Heart right ventricle (tissue), 16 donors: ENCODE measurements at regions not wholly inside any gene's neighbourhood (a gene's known extent, or its start where the extent isn't known, plus 50 kb on each side); places are given as distances from the start of the nearest gene placed in this dataset.

Source experiments
- ATAC-seq, 8 donors: fragments of 200-7000 bp; cut with Tn5 transposase; one replicate each; pipeline ENCODE4 v1.9.1; 2020; ENCODE audit warnings: mild to moderate bottlenecking in 8 of 8, moderate library complexity in 8 of 8, moderate number of reproducible peaks in 1 of 8
- DNase-seq, 2 donors: peaks; one replicate each; pipeline ENCODE4 v3.0.0-alpha.2; 2020
- H3K27ac ChIP-seq, 10 donors: fragments of 200-600 bp; sonication (generic) in 2 of 10; one replicate each; pipeline versions ENCODE4 v1.5.0 to v1.8.0; 2020 to 2022; ENCODE audit warnings: mild to moderate bottlenecking in 3 of 10
- H3K27me3 ChIP-seq, 7 donors: fragments of 200-600 bp; one replicate each; pipeline ENCODE4 v1.8.0; 2021 to 2022; ENCODE audit warnings: mild to moderate bottlenecking in 2 of 7
- H3K36me3 ChIP-seq, 9 donors: fragments of 200-600 bp; sonication (generic) in 1 of 9; one replicate each; pipeline versions ENCODE4 v1.5.0 to v1.8.0; 2020 to 2022; ENCODE audit warnings: mild to moderate bottlenecking in 2 of 9
- H3K4me1 ChIP-seq, 9 donors: fragments of 200-600 bp; sonication (generic) in 1 of 9; one replicate each; pipeline versions ENCODE4 v1.5.0 to v1.8.0; 2020 to 2022; ENCODE audit warnings: mild to moderate bottlenecking in 4 of 9
- H3K4me3 ChIP-seq, 10 donors: fragments of 200-600 bp; sonication (generic) in 2 of 10; one replicate each; pipeline versions ENCODE4 v1.5.0 to v1.8.0; 2020 to 2022; ENCODE audit warnings: mild to moderate bottlenecking in 7 of 10, moderate library complexity in 2 of 10
- H3K9me3 ChIP-seq, 11 donors: fragments of 200-600 bp in 10 of 11; sonication (generic) in 2 of 11; one replicate each; pipeline versions ENCODE4 v1.5.0 to v1.8.0; 2013 to 2022; ENCODE audit warnings: mild to moderate bottlenecking in 2 of 11, control low read depth in 1 of 11, moderate library complexity in 1 of 11
- CTCF ChIP-seq, 9 donors: fragments of 200-600 bp; sonication (generic) in 2 of 9; IDR thresholded peaks; one replicate each; pipeline versions ENCODE4 v1.5.0 to v1.8.0; 2021 to 2022; ENCODE audit warnings: antibody characterized with exemption in 9 of 9, mild to moderate bottlenecking in 5 of 9, moderate library complexity in 1 of 9
- WGBS, 2 donors: extraction: QIAGEN DNeasy Blood & Tissue Kit; methylation state at CpG; one replicate each; pipeline ENCODE4 v1.1.7; 2013; ENCODE audit warnings: inconsistent platforms in 1 of 2; 5-methylcytosine and 5-hydroxymethylcytosine counted together
- intact Hi-C, 10 donors: fragments of 100-400 bp; cut with DNase I; formaldehyde crosslinking; loops; one replicate each; pipeline versions ENCODE4 v1.11.1 to v1.14.2; 2022
- donor health status: Arrhythmogenic right ventricular cardiomyopathy.
- donor health status: ischemic (EF 13 %, LVEDD 7.1; RV severe dilation, severe dysfunction).
- donor health status: healthy with polysubstance abuse.
- donor health status: DM: no; HTN: yes; CAD: no.
- donor health status: DM: no; HTN: no; CAD: no.
- donor health status: ischemic (EF 25% LVEDD 6.9; RV normal size, moderate dysfunction).
- donor health status: ischemic (EF 25% LVEDD 5.7; RV mildly dilated, moderate dysfunction).
- donor health status: healthy.
- donor health status: DM: yes; HTN: yes; CAD: no.
- donor health status: Ischemic cardiomyopathy.
- donor health status: ischemic (EF 35%, LVEDD 5.7; RV mildly dilated, moderate dysfunction).
- donor health status: nonischemic (EF 11% LVEDD 7.7; RV severe dilation, severe dysfunction).
- donor health status: DM: yes; HTN: yes; CAD: no.
- donor health status: PGD.
- donor health status: ischemic (EF 29% LVEDD 5.4; RV normal size, mild dysfunction).
- donor health status: nonischemic (EF 23%, LVEDD 6.1; RV moderate dilation, normal function).

- H3K4me1 ChIP-seq, result peaks cover 23 to 68% (median 60%) of the 10 kb centered on the region in 9 donors
- no peaks in the 10 kb centered on the region for H3K36me3 ChIP-seq
- DNase-seq (no peak), ATAC-seq (no peak)
- H3K27me3 ChIP-seq, result no peaks in the 10 kb centered on the region
- intact Hi-C loops, result loop anchor here in 7 of 10 donors (5.0 to 10.0 kb wide), 8 partner anchors 83 to 296 kb away; no protein-coding TSS in a partner anchor
- 80 to 84% methylated on average over 8 of the region's 8 CpGs for WGBS, 2 donors
- no peak overlapping the region for H3K4me3 ChIP-seq
- no peak for TF ChIP-seq CTCF (IDR thresholded peaks at IDR 0.05)
- H3K9me3 ChIP-seq, result no peaks in the 10 kb centered on the region
- H3K27ac ChIP-seq, result peak overlapping the region in 9 of 10 donors; percentile 56 to 90 (median 84)
Observed at GRCh38 chr18:22467760-22468553, 50.2 kb upstream of the CTAGE1 start.

GRCh38 chr18:22468554-22468891, 50.8 kb upstream of the CTAGE1 start:
- Histone ChIP-seq H3K27me3 (no peaks in the 10 kb centered on the region), H3K4me3 (no peak overlapping the region), H3K9me3 (no peaks in the 10 kb centered on the region), H3K4me1 (peaks cover 23 to 70% (median 60%) of the 10 kb centered on the region in 9 donors), H3K27ac (peak overlapping the region in 7 of 10 donors; percentile 32 to 90 (median 88)), H3K36me3 (no peaks in the 10 kb centered on the region)
- intact Hi-C loops, result loop anchor here in 7 of 10 donors (5.0 to 10.0 kb wide), 8 partner anchors 84 to 296 kb away; no protein-coding TSS in a partner anchor
- DNase-seq (no peak), ATAC-seq (no peak)
- 98 to 99% methylated on average over 6 of the region's 6 CpGs for WGBS, 2 donors
- TF ChIP-seq CTCF (IDR thresholded peaks at IDR 0.05), result no peak

- no peaks in the 10 kb centered on the region for H3K36me3 ChIP-seq
- WGBS, 2 donors, result 64 to 76% methylated on average over 6 of the region's 6 CpGs
- ATAC-seq, result no peak
- intact Hi-C loops, result loop anchor here in 7 of 10 donors (5.0 to 10.0 kb wide), 8 partner anchors 84 to 297 kb away; no protein-coding TSS in a partner anchor
- TF ChIP-seq CTCF (IDR thresholded peaks at IDR 0.05), result no peak
- H3K9me3 ChIP-seq, result no peaks in the 10 kb centered on the region
- peaks cover 23 to 70% (median 60%) of the 10 kb centered on the region in 9 donors for H3K4me1 ChIP-seq
- H3K27ac ChIP-seq, result peak overlapping the region; percentile 48 to 92 (median 84)
- no peak for DNase-seq
- no peak overlapping the region for H3K4me3 ChIP-seq
- H3K27me3 ChIP-seq, result no peaks in the 10 kb centered on the region
Observed at GRCh38 chr18:22469061-22469734, 51.5 kb upstream of the CTAGE1 start.

GRCh38 chr18:22469926-22470247, 52.2 kb upstream of the CTAGE1 start:
- ATAC-seq (peak in 1 of 8 donors; percentile 27), DNase-seq (no peak)
- no peak for TF ChIP-seq CTCF (IDR thresholded peaks at IDR 0.05)
- Histone ChIP-seq H3K4me3 (no peak overlapping the region), H3K36me3 (no peaks in the 10 kb centered on the region), H3K27me3 (no peaks in the 10 kb centered on the region), H3K4me1 (peaks cover 23 to 70% (median 60%) of the 10 kb centered on the region in 9 donors), H3K9me3 (no peaks in the 10 kb centered on the region), H3K27ac (peak overlapping the region; percentile 77 to 92 (median 84))
- intact Hi-C loops, result loop anchor here in 8 of 10 donors (2.0 to 10.0 kb wide), 13 partner anchors 85 to 298 kb away; no protein-coding TSS in a partner anchor
- 40 to 49% methylated on average over 4 of the region's 4 CpGs for WGBS, 2 donors
